GM19438 (cell line): ENCODE measurements at regions not wholly inside any gene's neighbourhood (a gene's known extent, or its start where the extent isn't known, plus 50 kb on each side); places are given as distances from the start of the nearest gene placed in this dataset.
"Not testable (repeated sequence)": the region's sequence is repeated elsewhere in the genome, so short reads cannot be mapped to it uniquely, and the experiment has no call there.

Experiments
- ATAC-seq: cut with Tn5 transposase; IDR thresholded peaks from one replicate; pipeline ENCODE4 v1.9.1; 2021; ENCODE audit warnings: low read depth; ENCODE audit not compliant: unreplicated experiment

DNA sequence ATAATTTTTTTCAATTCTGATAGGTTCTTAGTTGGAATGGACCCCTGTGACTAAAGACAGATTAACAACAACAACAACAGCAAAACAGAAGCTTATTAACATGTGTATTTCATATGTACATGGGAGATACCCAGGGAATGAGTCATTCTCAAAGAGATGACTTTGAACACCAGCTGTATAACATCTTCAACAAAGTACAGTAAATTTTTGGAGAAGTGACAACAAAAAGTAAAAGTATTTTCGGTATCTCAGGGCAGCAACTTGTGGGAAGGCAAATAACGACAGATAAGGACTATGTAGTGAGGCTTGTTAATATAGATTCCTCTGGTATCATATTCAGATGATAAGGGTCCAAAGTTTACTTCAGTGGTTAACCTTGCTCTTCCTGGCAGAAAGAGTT, 573.4 kb upstream of the RAG2 start:
- no peak for ATAC-seq

DNA sequence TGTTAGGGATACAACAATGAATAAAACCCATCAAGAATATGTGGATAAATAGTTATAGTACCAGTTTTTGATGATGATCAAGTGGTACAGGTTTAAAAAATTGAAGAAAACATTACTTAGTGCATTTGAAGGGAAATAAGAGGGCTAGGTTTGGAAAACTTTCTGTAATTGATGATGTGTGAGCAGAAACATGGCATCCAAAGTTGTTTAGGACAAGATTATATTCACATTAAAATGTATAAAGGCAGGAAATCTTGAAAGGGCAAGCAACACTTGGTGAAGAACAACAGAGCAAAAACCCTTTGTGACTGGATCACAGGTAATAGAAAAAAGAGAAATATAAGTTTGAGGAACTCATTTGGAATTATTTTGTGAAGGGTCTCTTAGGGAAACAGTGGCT, 572.3 kb upstream of the RAG2 start:
- no peak for ATAC-seq

DNA sequence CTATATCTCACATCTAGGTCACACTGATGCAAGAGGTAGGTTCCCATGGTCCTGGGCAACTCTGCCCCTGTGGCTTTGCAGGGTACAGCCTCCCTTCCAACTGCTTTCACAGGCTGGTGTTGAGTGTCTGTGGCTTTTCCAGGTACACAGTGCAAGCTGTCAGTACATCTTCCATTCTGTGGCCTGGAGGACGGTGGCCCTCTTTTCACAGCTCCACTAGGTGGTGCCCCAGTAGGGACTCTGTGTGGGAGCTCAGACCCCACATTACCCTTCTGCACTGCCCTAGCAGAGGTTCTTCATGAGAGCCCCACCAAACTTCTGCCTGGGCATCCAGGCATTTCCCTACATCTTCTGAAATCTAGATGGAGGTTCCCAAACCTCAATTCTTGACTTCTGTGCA, 547.4 kb upstream of the RAG2 start:
- not testable (repeated sequence) for ATAC-seq

DNA sequence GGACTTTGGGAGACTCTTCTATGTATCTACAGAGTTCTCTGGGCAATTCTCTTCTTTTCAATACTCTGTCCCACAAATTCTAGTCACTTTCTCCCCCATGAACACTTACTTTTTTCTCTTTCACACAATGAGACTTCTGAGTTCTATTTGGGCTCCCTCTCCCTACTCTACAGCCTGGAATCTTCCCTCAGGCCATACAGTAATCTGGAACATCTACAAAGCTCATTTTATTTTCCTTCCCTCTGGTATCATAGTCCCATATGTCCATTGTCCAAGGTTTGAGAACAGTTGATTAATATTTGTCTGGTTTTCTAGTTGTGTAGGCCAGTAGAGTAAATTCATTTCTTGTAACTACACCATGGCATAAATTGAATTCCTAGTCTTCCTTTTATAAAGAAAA, 544.6 kb upstream of the RAG2 start:
- no peak for ATAC-seq

DNA sequence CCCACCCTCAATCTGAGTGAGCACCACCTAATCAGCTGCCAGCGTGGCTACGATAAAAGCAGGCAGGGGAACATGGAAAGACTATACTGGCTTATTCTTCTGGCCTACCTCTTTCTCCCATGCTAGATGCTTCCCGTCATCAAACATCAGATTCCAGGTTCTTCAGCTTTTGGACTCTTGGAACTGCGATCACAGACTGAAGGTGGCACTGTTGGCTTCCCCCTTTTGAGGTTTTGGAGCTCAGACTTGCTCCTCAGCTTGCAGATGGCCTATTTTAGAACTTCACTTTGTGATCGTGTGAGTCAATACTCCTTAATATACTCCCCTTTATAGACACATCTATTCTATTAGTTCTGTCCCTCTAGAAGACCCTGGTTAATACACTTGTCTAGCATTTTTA, 543.7 kb upstream of the RAG2 start:
- no peak for ATAC-seq

DNA sequence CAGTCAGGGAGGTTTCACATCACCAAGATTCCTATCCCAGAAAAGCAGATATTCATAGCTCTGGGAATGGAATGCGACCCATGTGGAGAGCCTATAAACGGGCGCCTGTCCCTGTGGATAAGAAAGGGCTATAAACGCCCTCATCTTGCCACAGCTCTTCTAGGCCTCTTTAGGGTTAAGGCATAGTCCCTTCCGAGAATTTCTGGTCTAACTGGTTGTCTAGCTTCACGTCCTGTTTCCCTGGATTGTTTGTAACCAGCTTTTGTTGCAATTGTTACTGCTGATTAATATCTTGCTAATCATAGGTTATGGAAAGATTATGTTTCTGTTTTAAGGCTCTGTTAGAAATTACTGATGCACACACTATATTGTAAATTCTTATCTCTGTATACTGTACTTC, 537.6 kb upstream of the RAG2 start:
- ATAC-seq, result not testable (repeated sequence)

DNA sequence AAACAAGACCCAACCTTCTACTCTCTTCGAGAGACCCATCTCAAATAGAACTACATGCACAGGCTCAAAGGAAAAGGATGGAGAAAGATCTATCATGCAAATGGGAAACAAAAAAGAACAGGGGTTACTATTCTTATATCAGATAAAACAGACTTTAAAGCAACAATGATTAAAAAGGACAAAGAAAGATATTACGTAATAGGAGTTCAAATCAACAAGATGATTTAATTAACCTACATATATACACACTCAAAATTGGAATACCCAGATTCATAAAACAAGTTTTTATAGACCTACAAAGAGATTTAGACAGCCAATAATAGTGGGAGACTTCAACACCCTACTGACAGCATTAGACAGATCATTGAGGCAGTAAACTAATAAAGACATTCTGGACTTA, 536.6 kb upstream of the RAG2 start:
- ATAC-seq, result no peak

DNA sequence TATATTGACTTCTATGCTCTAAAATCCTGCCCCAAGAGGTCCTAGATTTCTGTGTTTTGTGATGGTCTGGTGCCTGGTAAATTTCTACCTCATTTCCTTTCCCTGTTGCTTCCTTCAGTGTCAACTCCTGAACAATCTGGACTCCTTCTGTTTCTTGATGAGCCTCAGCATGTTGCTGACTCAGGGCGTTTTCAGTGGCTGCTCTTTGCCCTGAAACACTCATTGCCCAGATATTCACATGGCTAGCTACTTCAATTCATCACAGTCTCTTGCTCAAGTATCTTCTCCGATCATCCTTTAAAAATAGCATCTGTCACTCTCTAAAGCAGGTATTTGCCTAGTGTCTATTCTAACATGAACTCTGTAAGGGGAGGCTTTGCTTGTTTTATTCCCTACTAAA, 526.3 kb upstream of the RAG2 start:
- no peak for ATAC-seq

DNA sequence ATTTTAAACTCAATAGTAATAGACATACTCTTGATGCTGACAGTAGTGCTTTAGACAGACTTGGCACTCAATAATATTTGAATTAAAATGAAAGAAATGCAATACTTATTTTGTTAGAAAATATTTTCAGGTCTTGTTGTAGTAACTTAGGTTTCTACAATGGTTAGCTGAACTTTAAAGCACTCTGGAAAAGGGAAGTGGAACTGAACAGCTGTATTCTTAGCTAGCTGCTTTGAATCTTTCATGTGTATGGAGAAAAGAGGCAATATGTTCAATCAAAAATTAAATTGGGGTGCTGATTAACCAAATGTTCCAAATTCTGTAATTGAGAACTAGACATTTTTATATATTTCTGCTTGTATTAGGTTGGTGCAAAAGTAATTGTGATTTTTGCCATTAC, 517.9 kb upstream of the RAG2 start:
- no peak for ATAC-seq

DNA sequence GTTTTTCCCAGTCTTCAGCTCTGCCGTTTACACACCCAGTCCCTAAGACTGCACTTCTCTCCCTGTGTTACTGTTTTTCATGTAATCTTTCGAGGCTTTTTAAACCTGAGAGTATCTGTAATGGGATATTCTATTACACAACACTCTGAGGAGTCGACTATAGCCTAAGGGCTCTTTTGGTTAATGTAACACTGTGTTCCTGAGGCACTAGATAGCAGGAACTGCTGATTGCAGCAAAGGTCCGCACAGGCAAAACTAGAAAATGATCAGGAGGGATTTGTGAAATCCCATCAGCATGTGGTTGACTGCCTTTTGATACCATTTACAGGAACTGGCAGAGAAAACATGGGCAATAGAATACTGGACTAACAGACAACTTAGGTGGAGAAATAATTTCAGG, 512.3 kb upstream of the RAG2 start:
- ATAC-seq, result no peak

DNA sequence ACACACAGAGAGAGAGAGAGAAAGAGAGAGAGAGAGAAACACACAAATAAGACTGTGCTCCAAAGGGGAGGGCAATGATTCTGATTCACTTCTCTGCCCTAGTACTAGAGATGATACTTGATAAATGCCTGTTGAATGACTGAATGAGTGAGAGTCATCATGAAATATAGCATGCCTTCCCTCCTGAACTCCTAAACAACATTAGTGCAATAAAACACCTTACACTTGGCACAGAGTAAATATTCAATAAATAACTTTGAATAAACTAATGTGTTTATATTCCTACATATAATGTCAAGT, 511.2 kb upstream of the RAG2 start:
- ATAC-seq, result no peak

DNA sequence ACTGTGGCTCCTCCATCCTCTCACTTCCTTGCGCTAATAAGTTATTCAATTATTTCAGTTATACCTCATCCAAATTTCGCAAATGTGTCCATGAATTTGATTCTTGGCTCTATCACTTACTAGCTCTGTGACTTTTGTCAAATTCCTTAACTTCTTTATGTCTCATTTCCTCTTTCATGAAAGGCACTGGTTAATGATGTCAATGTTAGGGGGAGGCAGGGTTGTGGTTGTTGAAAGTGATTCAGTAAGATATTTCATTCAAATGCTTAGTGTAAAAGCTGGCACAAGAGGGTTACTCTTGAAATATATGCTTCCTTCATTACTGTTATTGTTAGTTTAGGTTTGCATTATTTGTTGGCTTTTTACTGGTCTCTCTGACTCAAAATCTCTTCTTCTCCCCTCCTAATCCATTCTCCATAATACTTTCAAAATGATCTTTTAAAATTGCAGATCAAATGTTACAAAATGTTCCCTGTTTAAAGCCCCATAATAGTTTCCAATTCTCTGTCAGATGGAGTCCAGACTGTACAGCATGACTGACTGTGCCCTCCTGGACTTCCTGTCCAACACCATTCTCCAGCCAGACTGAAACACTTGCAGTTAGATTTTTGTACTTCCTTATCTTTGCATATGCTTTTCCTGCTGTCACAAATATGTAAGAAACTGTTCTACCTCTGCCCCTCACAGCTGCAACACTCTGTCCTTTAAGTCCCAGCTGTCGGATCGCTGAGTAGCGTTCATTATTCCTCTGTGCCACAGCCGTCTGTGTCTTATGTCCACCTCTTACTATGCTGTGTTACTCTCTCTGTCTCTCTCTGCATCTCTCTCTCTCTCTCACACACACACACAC, 510.6 kb upstream of the RAG2 start:
- ATAC-seq, result no peak

DNA sequence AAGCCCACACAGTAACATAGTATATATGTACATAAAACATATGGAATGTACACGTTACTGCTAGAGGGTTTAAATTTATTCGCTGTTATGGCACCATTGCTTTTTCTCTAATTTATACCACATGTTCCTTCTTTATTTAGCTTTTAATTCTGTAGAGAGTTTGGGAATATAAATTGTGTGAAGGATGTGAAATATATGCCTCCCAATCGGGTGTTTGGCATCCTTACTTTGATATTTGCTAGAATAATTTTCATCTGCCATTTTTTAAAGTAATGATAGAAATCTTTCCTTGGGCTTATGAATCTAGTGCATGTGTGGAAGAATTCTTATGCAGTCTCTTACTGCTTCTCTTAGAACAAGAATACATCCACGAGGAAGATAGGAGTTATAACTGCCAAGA, 509.8 kb upstream of the RAG2 start:
- no peak for ATAC-seq

DNA sequence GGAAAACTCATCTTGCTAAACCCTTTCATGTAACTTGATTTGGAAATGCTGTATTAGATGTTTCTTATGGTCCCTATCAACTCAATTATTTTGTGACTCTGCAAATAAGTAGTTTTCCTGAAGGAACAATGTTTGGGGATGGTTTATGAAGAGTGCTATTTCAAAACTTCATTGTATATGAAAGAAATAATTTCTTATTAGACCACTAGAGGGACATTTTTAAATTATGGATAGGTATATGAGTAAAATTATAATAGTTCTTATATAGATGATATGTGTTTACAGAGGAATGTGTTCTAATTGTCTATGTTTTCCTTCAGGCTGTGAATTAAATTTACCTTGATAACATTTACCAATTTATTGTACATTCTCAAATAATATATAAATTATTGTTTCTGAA, 509.4 kb upstream of the RAG2 start:
- no peak for ATAC-seq

DNA sequence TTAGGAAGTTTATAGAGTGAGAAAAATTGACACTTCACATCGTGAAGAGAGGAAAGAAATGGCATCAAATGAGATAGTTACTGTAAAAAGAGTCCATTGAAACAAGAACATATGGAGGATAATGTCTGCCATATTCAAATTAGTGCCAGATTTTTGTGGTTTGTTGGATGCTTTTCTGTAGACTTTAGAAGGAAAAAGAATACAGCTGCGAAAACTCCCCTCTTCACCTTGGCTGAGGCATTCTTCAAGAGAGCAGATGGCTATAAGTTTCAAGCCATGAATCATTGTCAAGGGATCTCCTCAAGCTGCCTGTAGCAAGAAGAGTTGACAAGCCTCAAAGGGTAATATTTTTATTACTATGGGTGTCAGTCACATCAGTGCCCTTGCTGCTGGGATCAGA, 507.4 kb upstream of the RAG2 start:
- ATAC-seq, result no peak

DNA sequence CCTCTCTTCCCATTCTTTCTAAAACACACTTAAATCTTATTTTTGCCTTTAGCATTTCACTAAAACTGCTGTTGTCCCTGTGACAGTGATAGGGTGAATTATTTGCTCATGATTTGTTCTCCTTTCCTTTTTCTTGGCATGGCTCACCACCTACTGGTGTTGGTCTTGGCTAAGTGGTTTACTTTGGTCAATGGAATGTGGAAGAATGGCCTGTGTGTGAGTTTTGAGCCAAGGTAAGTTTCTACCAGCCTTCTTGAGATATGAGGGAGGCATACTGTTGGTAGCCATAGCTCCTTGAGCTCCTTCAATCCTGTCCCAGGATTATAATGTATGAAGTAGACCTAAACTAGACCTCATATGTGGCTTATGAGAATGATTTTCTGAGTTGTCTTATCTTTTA, 506.3 kb upstream of the RAG2 start:
- ATAC-seq, result no peak

DNA sequence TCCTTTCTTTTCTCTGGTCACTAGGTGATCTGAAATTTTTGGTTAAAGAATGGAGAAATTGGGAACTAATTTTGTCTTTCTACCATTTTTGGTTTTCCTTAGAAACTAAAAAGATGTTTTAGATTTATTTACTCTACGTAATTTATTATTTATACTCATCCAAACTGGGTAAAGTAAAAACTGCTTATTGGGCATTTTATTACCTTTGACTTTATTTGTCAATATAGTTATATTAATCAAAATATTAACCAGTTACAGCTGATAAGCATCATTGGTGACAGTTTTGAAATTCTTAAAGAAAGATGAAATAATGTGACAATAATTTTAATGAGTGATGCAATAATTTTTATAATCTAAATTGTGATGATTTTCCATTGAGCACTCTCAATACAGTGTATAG, 502.0 kb upstream of the RAG2 start:
- ATAC-seq, result no peak

DNA sequence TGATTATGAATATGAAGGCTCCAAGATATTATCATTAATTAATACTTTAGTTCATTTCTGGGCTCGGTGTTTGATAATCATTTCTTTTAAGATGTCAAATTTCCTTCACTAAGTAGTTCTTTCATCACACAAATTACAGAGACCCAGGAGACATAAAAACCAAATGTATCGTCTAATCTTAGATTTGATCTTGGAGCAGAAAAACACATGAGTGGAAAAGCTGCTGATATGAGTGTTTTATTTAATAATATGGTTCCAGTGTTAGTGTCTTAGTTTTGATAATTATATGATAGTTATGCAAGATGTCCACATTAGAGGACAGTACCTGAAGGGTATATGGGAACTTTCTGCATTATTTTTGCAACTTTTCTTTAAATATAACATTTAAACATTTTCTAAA, 494.5 kb upstream of the RAG2 start:
- ATAC-seq, result no peak

DNA sequence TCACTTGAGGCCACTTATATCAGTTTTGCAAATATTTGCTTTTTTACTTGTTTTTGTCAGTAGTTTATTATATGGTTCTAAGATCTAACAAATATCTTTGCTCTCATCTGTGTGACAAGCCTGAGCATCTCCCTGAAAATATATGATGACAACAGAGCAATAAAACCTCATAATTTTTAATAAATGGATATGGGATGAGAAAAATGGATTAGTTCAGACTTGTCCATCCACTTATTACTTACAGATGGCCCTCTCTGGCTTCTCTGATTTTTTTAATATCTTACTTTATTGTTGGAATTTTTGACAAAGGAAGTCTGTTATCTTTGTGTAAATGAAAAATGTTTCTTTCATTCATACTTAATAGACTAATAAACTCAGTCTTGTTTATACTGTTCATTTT, 491.4 kb upstream of the RAG2 start:
- no peak for ATAC-seq

DNA sequence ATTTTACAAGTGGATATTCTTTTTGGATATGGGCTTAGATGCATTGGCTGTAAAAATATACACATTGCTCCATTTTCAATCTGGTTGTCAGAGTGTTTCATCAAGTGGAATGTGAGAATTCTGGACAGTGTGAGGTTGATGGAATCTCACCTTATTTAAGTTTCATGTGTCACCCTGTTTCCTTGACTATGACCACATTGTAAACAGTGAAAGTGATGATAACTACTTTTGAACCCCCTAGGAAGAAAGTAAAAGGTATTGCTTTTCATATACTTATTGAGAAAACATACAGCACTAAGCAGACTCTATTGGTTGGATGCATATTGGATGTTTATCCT, 490.5 kb upstream of the RAG2 start:
- ATAC-seq, result no peak

DNA sequence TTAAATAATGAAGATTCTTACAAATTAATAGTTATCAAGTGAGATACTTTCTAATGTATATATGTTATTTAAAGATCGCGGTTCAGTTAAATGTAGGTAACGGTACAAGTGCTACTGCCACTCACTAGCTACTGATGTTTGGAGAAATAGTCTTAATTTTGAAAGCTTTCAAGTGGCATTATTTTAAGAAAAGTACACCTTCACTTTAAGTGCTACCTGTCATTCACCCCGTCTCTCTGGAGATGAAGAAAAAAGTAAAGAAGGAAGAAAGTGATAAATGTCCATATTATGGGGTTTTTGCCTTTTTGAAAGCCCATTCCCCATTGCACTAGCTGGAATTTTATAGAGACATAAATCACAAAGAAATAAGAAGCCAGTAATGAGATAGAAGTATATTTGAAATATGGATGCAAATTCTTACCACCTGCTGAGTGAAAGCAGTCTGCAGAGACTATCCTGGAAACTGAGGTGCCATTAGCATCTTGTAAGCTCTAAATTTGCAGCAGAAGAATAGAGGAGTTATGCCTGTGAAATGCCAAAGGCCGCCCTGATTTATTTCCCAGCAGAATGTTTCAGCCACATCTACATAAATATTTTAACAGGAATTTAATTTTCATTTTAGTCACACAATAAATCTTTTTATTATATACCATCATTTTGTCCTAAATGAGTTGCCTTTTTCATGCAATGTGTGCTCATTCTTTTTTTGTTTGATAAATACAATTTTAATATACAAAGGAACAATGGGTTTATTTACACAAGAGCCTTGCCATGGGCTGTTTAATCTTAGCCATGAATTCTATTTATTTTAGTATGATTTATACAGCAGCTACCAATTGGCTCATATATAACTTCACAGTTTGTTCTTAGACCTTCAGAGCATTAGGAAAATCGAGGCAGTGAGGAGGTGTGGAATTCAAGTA, 489.9 kb upstream of the RAG2 start:
- ATAC-seq, result no peak

DNA sequence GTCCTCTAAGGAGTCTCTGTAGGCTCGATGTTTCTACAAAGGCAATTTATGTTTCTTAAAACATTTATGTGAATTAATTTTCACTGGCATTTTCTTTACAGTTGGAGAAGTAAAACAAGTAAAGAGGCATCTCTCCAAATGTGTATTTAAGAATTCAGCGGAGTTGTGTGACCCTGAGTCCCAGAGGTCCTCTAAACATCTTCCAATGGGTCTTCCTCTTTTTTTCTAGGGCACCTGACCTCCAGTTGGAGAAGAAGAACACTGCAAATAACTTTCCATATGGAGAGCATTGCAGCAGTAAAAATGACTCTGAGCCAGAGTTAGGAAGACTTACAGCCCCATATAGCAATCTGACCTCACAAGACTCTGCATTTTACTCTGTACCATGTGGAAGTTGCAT, 480.5 kb upstream of the RAG2 start:
- no peak for ATAC-seq
